Testis (tissue), 2 donors: ENCODE measurements at regions not wholly inside any gene's neighbourhood (a gene's known extent, or its start where the extent isn't known, plus 50 kb on each side); places are given as distances from the start of the nearest gene placed in this dataset.

Source experiments
- CTCF ChIP-seq, 3 experiments: fragments of 450-650 bp in 2 of 3; fragments of 200-600 bp in 1 of 3; sonication (generic) in 1 of 3; IDR thresholded peaks; one replicate each; pipeline ENCODE4 v1.5.1; 2016 to 2019; ENCODE audit warnings: antibody characterized with exemption in 3 of 3, mild to moderate bottlenecking in 2 of 3, moderate library complexity in 1 of 3
- POLR2A ChIP-seq: fragments of 450-650 bp; IDR thresholded peaks from one replicate; pipeline ENCODE4 v1.6.1; 2017; ENCODE audit warnings: antibody characterized with exemption, mild to moderate bottlenecking, moderate library complexity

- no peak for TF ChIP-seq CTCF (IDR thresholded peaks at IDR 0.05)
- no peak for TF ChIP-seq POLR2A
These were observed 1174.3 kb downstream of the GATA3 start for GRCh38 chr10:9228771-9229170.
